H1 (cell line): ENCODE measurements at regions not wholly inside any gene's neighbourhood (a gene's known extent, or its start where the extent isn't known, plus 50 kb on each side); places are given as distances from the start of the nearest gene placed in this dataset.
A peak's percentile ranks its signal among the peaks of the same experiment; 100 is the strongest.

Experiments
- CTCF ChIA-PET: fragments of 300-600 bp; sonication (Branson Sonifier 250); formaldehyde crosslinking; loops from one replicate; lab custom pipeline; 2021; ENCODE audit not compliant: partially characterized antibody; lab: Charles Lee
- POLR2A ChIA-PET: fragments of 300-600 bp; sonication (Branson Sonifier 250); formaldehyde crosslinking; loops from one replicate; lab custom pipeline; 2021; ENCODE audit warnings: inconsistent platforms; ENCODE audit not compliant: partially characterized antibody; lab: Charles Lee
- DNase-seq, 2 experiments: peaks; one replicate each; pipeline versions ENCODE4 v3.0.0 to v3.0.0-alpha.2; 2010 to 2022; ENCODE audit warnings: low spot score in 2 of 2, low read depth in 1 of 2, mixed read lengths in 1 of 2
- FAIRE-seq: peaks from 2 replicates; lab custom pipeline; 2011; peaks lifted over from hg19 to GRCh38; lab: Jason Lieb, UNC
- H2AFZ ChIP-seq: 2 replicates; pipeline ENCODE4 v1.8.1; 2012; ENCODE audit warnings: low read length, inconsistent platforms
- H2AK5ac ChIP-seq: 2 replicates; pipeline ENCODE4 v1.6.1; 2013; ENCODE audit warnings: low read depth, low read length
- H2BK120ac ChIP-seq: replicated peaks from 2 replicates; pipeline ENCODE3; 2013; ENCODE audit warnings: low read depth, low read length, inconsistent platforms
- H2BK12ac ChIP-seq: 2 replicates; pipeline ENCODE4 v1.6.1; 2013; ENCODE audit warnings: low read depth, low read length
- H2BK15ac ChIP-seq: 2 replicates; pipeline ENCODE4 v1.6.1; 2013; ENCODE audit warnings: low read length
- H2BK20ac ChIP-seq: 2 replicates; pipeline ENCODE4 v1.6.1; 2013; ENCODE audit warnings: low read length
- H2BK5ac ChIP-seq: 2 replicates; pipeline ENCODE4 v1.6.1; 2013; ENCODE audit warnings: low read depth, low read length
- H3K14ac ChIP-seq: 2 replicates; pipeline ENCODE4 v1.6.1; 2013; ENCODE audit warnings: inconsistent platforms; ENCODE audit not compliant: insufficient read length
- H3K18ac ChIP-seq: 2 replicates; pipeline ENCODE4 v1.6.1; 2013; ENCODE audit warnings: low read length; ENCODE audit errors: extremely low read depth
- H3K23ac ChIP-seq: 2 replicates; pipeline ENCODE4 v1.6.1; 2013; ENCODE audit warnings: inconsistent platforms; ENCODE audit not compliant: insufficient read length
- H3K23me2 ChIP-seq: 2 replicates; pipeline ENCODE4 v1.6.1; 2013; ENCODE audit warnings: low read depth, low read length
- H3K27ac ChIP-seq: 2 replicates; pipeline ENCODE4 v1.6.1; 2011; ENCODE audit warnings: low read depth, low read length, inconsistent platforms
- H3K27me3 ChIP-seq, 4 experiments: replicated peaks in 1 of 4; 1 replicate in 1 of 4; 2 replicates in 3 of 4; pipeline versions ENCODE4 v1.6.1 to v1.8.1; 2011 to 2013; ENCODE audit warnings: low read length in 3 of 4, mild to moderate bottlenecking in 3 of 4, inconsistent platforms in 2 of 4, mixed read lengths in 2 of 4, moderate library complexity in 1 of 4; ENCODE audit not compliant: control insufficient read depth in 3 of 4, insufficient read depth in 3 of 4; ENCODE audit errors: extremely low read depth in 1 of 4
- H3K36me3 ChIP-seq, 4 experiments: 2 replicates each; pipeline versions ENCODE4 v1.6.1 to v1.8.1; 2011 to 2013; ENCODE audit warnings: mild to moderate bottlenecking in 4 of 4, low read length in 3 of 4, moderate library complexity in 2 of 4, control low read depth in 1 of 4, inconsistent platforms in 1 of 4; ENCODE audit not compliant: insufficient read depth in 4 of 4, control insufficient read depth in 2 of 4
- H3K4ac ChIP-seq: replicated peaks from 2 replicates; pipeline ENCODE3; 2013; ENCODE audit warnings: low read length, low read depth, mixed read lengths, inconsistent platforms; ENCODE audit not compliant: insufficient read length
- H3K4me1 ChIP-seq, 4 experiments: replicated peaks in 1 of 4; 1 replicate in 1 of 4; 2 replicates in 3 of 4; pipeline versions ENCODE4 v1.6.1 to v1.8.1; 2011 to 2013; ENCODE audit warnings: low read length in 3 of 4, inconsistent platforms in 2 of 4, mixed read lengths in 1 of 4; ENCODE audit not compliant: insufficient read depth in 4 of 4, control insufficient read depth in 3 of 4
- H3K4me2 ChIP-seq, 2 experiments: 2 replicates each; pipeline versions ENCODE4 v1.6.1 to v1.8.1; 2011 to 2013; ENCODE audit warnings: low read depth in 2 of 2, low read length in 2 of 2, control low read depth in 1 of 2, inconsistent platforms in 1 of 2, mild to moderate bottlenecking in 1 of 2; ENCODE audit not compliant: insufficient read depth in 1 of 2
- H3K4me3 ChIP-seq, 4 experiments: fragments of 200-600, 300-600 bp in 1 of 4; sonication (generic), shearing (Covaris generic), sonication (Bioruptor Twin) in 1 of 4; 2 replicates each; pipeline versions ENCODE4 v1.5.1 to v1.8.1; 2011 to 2016; ENCODE audit warnings: low read length in 4 of 4, low read depth in 3 of 4, control low read depth in 2 of 4, inconsistent platforms in 2 of 4, mild to moderate bottlenecking in 2 of 4, mixed read lengths in 1 of 4, moderate library complexity in 1 of 4; ENCODE audit not compliant: insufficient read depth in 2 of 4; ENCODE audit errors: extremely low read depth in 1 of 4
- H3K56ac ChIP-seq: replicated peaks from 2 replicates; pipeline ENCODE3; 2013; ENCODE audit warnings: low read depth, mild to moderate bottlenecking, mixed read lengths, low read length, inconsistent platforms; ENCODE audit not compliant: insufficient read length
- H3K79me1 ChIP-seq: 2 replicates; pipeline ENCODE4 v1.6.1; 2013; ENCODE audit warnings: low read depth, low read length, control low read depth
- H3K79me2 ChIP-seq, 2 experiments: 2 replicates each; pipeline versions ENCODE4 v1.6.1 to v1.8.1; 2012 to 2013; ENCODE audit warnings: low read length in 2 of 2, mild to moderate bottlenecking in 2 of 2, inconsistent platforms in 1 of 2; ENCODE audit not compliant: insufficient read depth in 2 of 2, control insufficient read depth in 1 of 2
- H3K9ac ChIP-seq, 4 experiments: replicated peaks in 1 of 4; 1 replicate in 1 of 4; 2 replicates in 3 of 4; pipeline versions ENCODE4 v1.6.1 to v1.8.1; 2011 to 2013; ENCODE audit warnings: low read depth in 3 of 4, low read length in 3 of 4, control low read depth in 2 of 4, mild to moderate bottlenecking in 2 of 4, moderate library complexity in 2 of 4, inconsistent platforms in 1 of 4; ENCODE audit errors: extremely low read depth in 1 of 4
- H3K9me3 ChIP-seq, 2 experiments: 2 replicates each; pipeline versions ENCODE4 v1.6.1 to v1.8.1; 2012 to 2013; ENCODE audit warnings: mild to moderate bottlenecking in 2 of 2, moderate library complexity in 2 of 2, control low read depth in 1 of 2, inconsistent platforms in 1 of 2, low read depth in 1 of 2, low read length in 1 of 2, mixed read lengths in 1 of 2; ENCODE audit not compliant: insufficient read depth in 2 of 2
- H4K20me1 ChIP-seq, 2 experiments: replicated peaks in 1 of 2; 2 replicates each; pipeline versions ENCODE3 to v1.8.1; 2011 to 2013; ENCODE audit warnings: inconsistent platforms in 2 of 2, low read length in 2 of 2, mild to moderate bottlenecking in 1 of 2; ENCODE audit not compliant: insufficient read depth in 2 of 2, control insufficient read depth in 1 of 2
- H4K5ac ChIP-seq: 2 replicates; pipeline ENCODE4 v1.6.1; 2013; ENCODE audit warnings: low read length, low read depth, mixed read lengths, inconsistent platforms; ENCODE audit not compliant: insufficient read length
- H4K8ac ChIP-seq: 2 replicates; pipeline ENCODE4 v1.8.0; 2013; ENCODE audit warnings: mild to moderate bottlenecking, moderate library complexity, low read length, inconsistent platforms; ENCODE audit not compliant: insufficient read depth; ENCODE audit errors: extremely low read depth
- H4K91ac ChIP-seq: replicated peaks from 2 replicates; pipeline ENCODE3; 2013; ENCODE audit warnings: low read length, mixed read lengths, inconsistent platforms; ENCODE audit not compliant: insufficient read length
- RBBP5 ChIP-seq: IDR thresholded peaks from 2 replicates; pipeline ENCODE4 v1.7.1; 2012; ENCODE audit warnings: low read depth, mild to moderate bottlenecking, inconsistent platforms, low read length, moderate library complexity, borderline replicate concordance
- RXRA ChIP-seq: IDR thresholded peaks from 2 replicates; pipeline ENCODE4 v1.6.1; 2011; ENCODE audit warnings: low read depth, mild to moderate bottlenecking, low read length, moderate library complexity; ENCODE audit not compliant: insufficient read depth
- TBP ChIP-seq: IDR thresholded peaks from 2 replicates; pipeline ENCODE4 v1.6.1; 2011; ENCODE audit warnings: low read depth, low read length, improper control_type of control experiment
- WGBS, 2 experiments: shearing (Covaris generic) in 1 of 2; methylation state at CpG; one replicate each; pipeline versions ENCODE4 v1.1.6 to v1.1.7; 2013 to 2015; ENCODE audit warnings: low lambda C conversion rate in 2 of 2, mixed read lengths in 2 of 2, inconsistent platforms in 1 of 2, low coverage in 1 of 2, missing lambda C conversion rate in 1 of 2; ENCODE audit not compliant: insufficient replicate concordance in 2 of 2, insufficient coverage in 1 of 2, insufficient read length in 1 of 2; ENCODE audit errors: extremely low coverage in 1 of 2, missing lambda C conversion rate in 1 of 2; 5-methylcytosine and 5-hydroxymethylcytosine counted together

DNA sequence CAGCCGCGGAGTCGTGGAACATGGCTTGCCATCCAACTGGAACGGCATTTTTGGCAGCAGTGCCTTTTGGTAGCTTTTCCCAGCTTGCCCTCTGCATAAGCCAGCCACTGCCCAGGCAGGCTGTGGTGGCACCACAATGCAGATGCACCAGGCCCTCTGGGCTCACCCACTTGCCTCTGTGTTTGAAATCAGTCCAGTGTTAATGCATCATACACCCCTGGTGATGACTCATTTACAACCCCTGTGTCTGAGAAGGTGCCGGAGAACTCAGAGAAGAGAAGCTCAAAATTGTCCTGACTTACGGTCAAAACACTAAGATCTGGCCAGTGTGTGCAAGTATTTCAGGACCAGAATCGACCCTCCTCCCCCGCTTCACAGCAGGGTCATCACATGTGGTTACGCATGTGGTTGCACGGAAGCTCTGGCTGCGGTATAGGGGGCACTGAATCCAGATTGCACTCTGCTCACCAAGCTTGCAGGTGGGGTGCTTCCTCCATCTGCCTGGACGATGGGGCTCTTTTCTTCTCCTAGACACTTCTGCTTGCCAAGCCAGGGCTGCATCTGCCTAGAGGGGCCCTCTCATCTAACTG, 66.5 kb upstream of the SMIM15 start:
- WGBS, 2 experiments, result 77% methylated on average over 12 of the region's 12 CpGs; no CpG with 5 or more reads in 1 of the 2 experiments
- Histone ChIP-seq H4K8ac (no peak overlapping the region), H2BK20ac (no peak overlapping the region), H4K91ac (no peak overlapping the region), H3K4ac (no peak overlapping the region), H3K36me3 (no peaks in the 10 kb centered on the region), H3K23ac (no peak overlapping the region), H3K56ac (no peak overlapping the region), H4K20me1 (no peaks in the 10 kb centered on the region), H3K18ac (no peak overlapping the region), H3K27me3 (no peaks in the 10 kb centered on the region), H2BK15ac (no peak overlapping the region), H3K9me3 (no peaks in the 10 kb centered on the region), H3K23me2 (peaks cover 4% of the 10 kb centered on the region; the same call in 1 of the 2 replicates), H2BK120ac (no peak overlapping the region), H3K79me2 (no peaks in the 10 kb centered on the region), H3K4me2 (no peak overlapping the region), H3K79me1 (no peaks in the 10 kb centered on the region), H3K4me3 (no peak overlapping the region), H3K27ac (no peak overlapping the region), H2BK5ac (peak overlapping the region; percentile 1; the same call in 1 of the 2 replicates), H3K14ac (no peak overlapping the region), H4K5ac (no peak overlapping the region), H3K4me1 (no peaks in the 10 kb centered on the region), H2AK5ac (no peak overlapping the region), H3K9ac (no peak overlapping the region), H2AFZ (no peak overlapping the region), H2BK12ac (no peak overlapping the region)
- DNase-seq (no peak), FAIRE-seq (no peak)
- ChIA-PET CTCF (interaction anchor here (0.6 to 1.4 kb wide), 3 partner anchors 9 to 172 kb away, joined by 4 read pairs; no protein-coding TSS in a partner anchor), POLR2A (no interaction called here)
- TF ChIP-seq RXRA (no peak), RBBP5 (no peak), TBP (no peak)
